ENCODE measurements at regions not wholly inside any gene's neighbourhood (a gene's known extent, or its start where the extent isn't known, plus 50 kb on each side); places are given as distances from the start of the nearest gene placed in this dataset.

- TF ChIP-seq CTCF (IDR thresholded peaks at IDR 0.05) = no peak
- no peak for TF ChIP-seq KDM1A (IDR thresholded peaks at IDR 0.05; ENCODE audit: low read depth)
- no peak for TF ChIP-seq REST (IDR thresholded peaks at IDR 0.05)
- TF ChIP-seq GATA3 (IDR thresholded peaks at IDR 0.05; ENCODE audit: borderline replicate concordance) = no peak
These were observed 65.9 kb upstream of the C3orf80 start for GRCh38 chr3:160159341-160159740.
